A549 (cell line): ENCODE measurements at regions not wholly inside any gene's neighbourhood (a gene's known extent, or its start where the extent isn't known, plus 50 kb on each side); places are given as distances from the start of the nearest gene placed in this dataset.

Experiments used
- ATAC-seq, 2 experiments: fragments of 200-7000 bp in 1 of 2; fragments of >200 bp in 1 of 2; cut with Nextera tagmentation in 1 of 2; cut with Tn5 transposase in 1 of 2; 3 replicates each; pipeline versions ENCODE4 v1.8.0 to v1.9.1; 2018 to 2020; ENCODE audit warnings: mild to moderate bottlenecking in 1 of 2, moderate library complexity in 1 of 2
- CTCF ChIA-PET: fragments of 300-600 bp; sonication (Branson Sonifier 250); formaldehyde crosslinking; extraction: SDS; loops from one replicate; lab custom pipeline; 2021; ENCODE audit warnings: antibody characterized with exemption, inconsistent platforms; lab: Yijun Ruan, JAX
- POLR2A ChIA-PET: fragments of 350-600 bp; formaldehyde crosslinking; extraction: SDS; loops from one replicate; lab custom pipeline; 2021; ENCODE audit warnings: antibody characterized with exemption, inconsistent platforms; lab: Yijun Ruan, JAX
- DNase-seq, 2 experiments: peaks; one replicate each; pipeline versions ENCODE4 v3.0.0 to v3.0.0-alpha.2; 2011 to 2016; ENCODE audit warnings: low read depth in 1 of 2, low spot score in 1 of 2
- FAIRE-seq: peaks from 2 replicates; lab custom pipeline; 2011; peaks lifted over from hg19 to GRCh38; lab: Jason Lieb, UNC
- H3K27ac ChIP-seq, 2 experiments: fragments of >200 bp; sonication (Bioruptor Twin); formaldehyde crosslinking; 3 replicates each; pipeline ENCODE4 v1.5.1; 2016 to 2017
- H3K4me1 ChIP-seq: fragments of >200 bp; sonication (Bioruptor Twin); formaldehyde crosslinking; 3 replicates; pipeline ENCODE4 v1.6.1; 2016
- H3K4me2 ChIP-seq: fragments of >200 bp; sonication (Bioruptor Twin); formaldehyde crosslinking; 3 replicates; pipeline ENCODE4 v1.6.1; 2016
- H3K4me3 ChIP-seq: fragments of >200 bp; sonication (Bioruptor Twin); formaldehyde crosslinking; 3 replicates; pipeline ENCODE4 v1.5.1; 2016
- H3K9me3 ChIP-seq: fragments of >200 bp; sonication (Bioruptor Twin); formaldehyde crosslinking; 3 replicates; pipeline ENCODE4 v1.6.1; 2016
- CBX2 ChIP-seq: fragments of 200-600 bp; sonication (generic); IDR thresholded peaks from 2 replicates; pipeline ENCODE4 v1.6.1; 2016; ENCODE audit warnings: low read depth, mild to moderate bottlenecking, borderline replicate concordance
- EHMT2 ChIP-seq: fragments of 200-600 bp; sonication (generic); IDR thresholded peaks from 2 replicates; pipeline ENCODE4 v1.6.1; 2016; ENCODE audit warnings: antibody characterized with exemption, low read depth, mild to moderate bottlenecking, moderate library complexity
- FOSL2 ChIP-seq, 2 experiments: fragments of 450-650 bp in 1 of 2; fragments of >200 bp in 1 of 2; sonication (Bioruptor Twin) in 1 of 2; formaldehyde crosslinking; IDR thresholded peaks; 2 replicates each; pipeline versions ENCODE4 v1.5.0 to v1.6.1; 2016 to 2020; ENCODE audit warnings: mild to moderate bottlenecking in 1 of 2, moderate library complexity in 1 of 2
- HEYL ChIP-seq: fragments of 250-450 bp; sonication (Bioruptor Pico); IDR thresholded peaks from 2 replicates; pipeline ENCODE4 v1.8.0; 2021; ENCODE audit warnings: mild to moderate bottlenecking, moderate library complexity
- HOXA7 ChIP-seq: fragments of 250-450 bp; sonication (Bioruptor Pico); IDR thresholded peaks from 2 replicates; pipeline ENCODE4 v1.5.0; 2020; ENCODE audit warnings: mild to moderate bottlenecking, moderate library complexity
- HOXB5 ChIP-seq: fragments of 250-450 bp; sonication (Bioruptor Pico); IDR thresholded peaks from 2 replicates; pipeline ENCODE4 v1.5.0; 2020; ENCODE audit warnings: mild to moderate bottlenecking, moderate library complexity
- NFE2L2 ChIP-seq: fragments of 150-350 bp; conservative IDR thresholded peaks from 2 replicates; pipeline ENCODE4 v1.6.1; 2014; ENCODE audit warnings: low read length
- PHF8 ChIP-seq: fragments of 200-600 bp; sonication (generic); IDR thresholded peaks from 2 replicates; pipeline ENCODE4 v1.6.1; 2016; ENCODE audit warnings: low read depth, mild to moderate bottlenecking, antibody characterized with exemption, moderate library complexity, borderline replicate concordance
- RARB ChIP-seq: fragments of 250-450 bp; sonication (Bioruptor Pico); IDR thresholded peaks from 2 replicates; pipeline ENCODE4 v1.8.0; 2021; ENCODE audit warnings: mild to moderate bottlenecking, moderate library complexity
- SREBF2 ChIP-seq: fragments of 450-650 bp; IDR thresholded peaks from 2 replicates; pipeline ENCODE4 v1.6.1; 2014; ENCODE audit warnings: mild to moderate bottlenecking, moderate library complexity
- USF2 ChIP-seq: fragments of 450-650 bp; IDR thresholded peaks from 2 replicates; pipeline ENCODE4 v1.6.1; 2014; ENCODE audit warnings: antibody characterized with exemption
- ZFP36 ChIP-seq: fragments of 450-650 bp; IDR thresholded peaks from 2 replicates; pipeline ENCODE4 v1.6.1; 2014; ENCODE audit warnings: borderline replicate concordance; ENCODE audit not compliant: partially characterized antibody
- ZSCAN20 ChIP-seq: fragments of 250-450 bp; sonication (Bioruptor Pico); IDR thresholded peaks from 2 replicates; pipeline ENCODE4 v1.8.0; 2022; ENCODE audit warnings: mild to moderate bottlenecking, moderate library complexity
- WGBS: methylation state at CpG from one replicate; pipeline ENCODE4 v1.1.6; 2017; ENCODE audit errors: missing lambda C conversion rate; 5-methylcytosine and 5-hydroxymethylcytosine counted together
- TF ChIP-seq, protein P1 (sequence below): IDR thresholded peaks from 2 replicates; pipeline ENCODE4 v1.6.1; 2012
- TF ChIP-seq, protein P2 (sequence below): fragments of 250-450 bp; sonication (Bioruptor Pico); IDR thresholded peaks from 2 replicates; pipeline ENCODE4 v1.5.0; 2020; ENCODE audit warnings: low read depth, mild to moderate bottlenecking, moderate library complexity
- TF ChIP-seq, protein P3 (sequence below): fragments of 200-600 bp; sonication (generic); IDR thresholded peaks from 2 replicates; pipeline ENCODE4 v1.6.1; 2016; ENCODE audit warnings: antibody characterized with exemption, mild to moderate bottlenecking, moderate library complexity

GRCh38 chr7:116404389-116404788 lies 95.1 kb upstream of the CAV2 start:
- ChIA-PET CTCF (no interaction called here), POLR2A (no interaction called here)
- Histone ChIP-seq H3K4me1 (peaks cover 47% of the 10 kb centered on the region), H3K4me2 (no peak overlapping the region), H3K27ac (no peak overlapping the region; a peak in 1 of 6 replicates), H3K9me3 (no peaks in the 10 kb centered on the region), H3K4me3 (no peak overlapping the region)
- ATAC-seq (no peak), FAIRE-seq (no peak), DNase-seq (no peak)
- WGBS: 71% methylated on average over 3 of the region's 3 CpGs
- TF ChIP-seq FOSL2 (IDR thresholded peaks at IDR 0.05) (no peak), FOSL2 (CRISPR knock-in tag; IDR thresholded peaks at IDR 0.05) (no peak), HOXA7 (CRISPR knock-in tag) (no peak), NFE2L2 (no peak), EHMT2 (no peak), HEYL (CRISPR knock-in tag) (no peak), HOXB5 (CRISPR knock-in tag) (no peak)
- TF ChIP-seq, protein P1, sequence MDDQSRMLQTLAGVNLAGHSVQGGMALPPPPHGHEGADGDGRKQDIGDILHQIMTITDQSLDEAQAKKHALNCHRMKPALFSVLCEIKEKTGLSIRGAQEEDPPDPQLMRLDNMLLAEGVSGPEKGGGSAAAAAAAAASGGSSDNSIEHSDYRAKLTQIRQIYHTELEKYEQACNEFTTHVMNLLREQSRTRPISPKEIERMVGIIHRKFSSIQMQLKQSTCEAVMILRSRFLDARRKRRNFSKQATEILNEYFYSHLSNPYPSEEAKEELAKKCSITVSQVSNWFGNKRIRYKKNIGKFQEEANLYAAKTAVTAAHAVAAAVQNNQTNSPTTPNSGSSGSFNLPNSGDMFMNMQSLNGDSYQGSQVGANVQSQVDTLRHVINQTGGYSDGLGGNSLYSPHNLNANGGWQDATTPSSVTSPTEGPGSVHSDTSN: no peak

GRCh38 chr7:116405810-116406209 lies 93.7 kb upstream of the CAV2 start:
- Histone ChIP-seq H3K4me1 (peaks cover 33% of the 10 kb centered on the region), H3K9me3 (no peaks in the 10 kb centered on the region), H3K27ac (0 out of 6 replicates have a peak overlapping the region, but pooled peaks of 1 of the 2 experiments have one; percentile 23), H3K4me3 (no peak overlapping the region), H3K4me2 (no peak overlapping the region)
- CTCF ChIA-PET: interaction anchor here (1.2 kb wide), 1 partner anchor 146 kb away, joined by 3 read pairs; no protein-coding TSS in a partner anchor
- TF ChIP-seq RARB (CRISPR knock-in tag) (no peak), HOXA7 (CRISPR knock-in tag) (no peak), ZSCAN20 (CRISPR knock-in tag) (no peak), HOXB5 (CRISPR knock-in tag) (no peak), SREBF2 (no peak), USF2 (no peak), ZFP36 (no peak), CBX2 (no peak), PHF8 (no peak)
- TF ChIP-seq, protein P2, sequence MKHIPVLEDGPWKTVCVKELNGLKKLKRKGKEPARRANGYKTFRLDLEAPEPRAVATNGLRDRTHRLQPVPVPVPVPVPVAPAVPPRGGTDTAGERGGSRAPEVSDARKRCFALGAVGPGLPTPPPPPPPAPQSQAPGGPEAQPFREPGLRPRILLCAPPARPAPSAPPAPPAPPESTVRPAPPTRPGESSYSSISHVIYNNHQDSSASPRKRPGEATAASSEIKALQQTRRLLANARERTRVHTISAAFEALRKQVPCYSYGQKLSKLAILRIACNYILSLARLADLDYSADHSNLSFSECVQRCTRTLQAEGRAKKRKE (CRISPR knock-in tag): no peak
- TF ChIP-seq, protein P3, sequence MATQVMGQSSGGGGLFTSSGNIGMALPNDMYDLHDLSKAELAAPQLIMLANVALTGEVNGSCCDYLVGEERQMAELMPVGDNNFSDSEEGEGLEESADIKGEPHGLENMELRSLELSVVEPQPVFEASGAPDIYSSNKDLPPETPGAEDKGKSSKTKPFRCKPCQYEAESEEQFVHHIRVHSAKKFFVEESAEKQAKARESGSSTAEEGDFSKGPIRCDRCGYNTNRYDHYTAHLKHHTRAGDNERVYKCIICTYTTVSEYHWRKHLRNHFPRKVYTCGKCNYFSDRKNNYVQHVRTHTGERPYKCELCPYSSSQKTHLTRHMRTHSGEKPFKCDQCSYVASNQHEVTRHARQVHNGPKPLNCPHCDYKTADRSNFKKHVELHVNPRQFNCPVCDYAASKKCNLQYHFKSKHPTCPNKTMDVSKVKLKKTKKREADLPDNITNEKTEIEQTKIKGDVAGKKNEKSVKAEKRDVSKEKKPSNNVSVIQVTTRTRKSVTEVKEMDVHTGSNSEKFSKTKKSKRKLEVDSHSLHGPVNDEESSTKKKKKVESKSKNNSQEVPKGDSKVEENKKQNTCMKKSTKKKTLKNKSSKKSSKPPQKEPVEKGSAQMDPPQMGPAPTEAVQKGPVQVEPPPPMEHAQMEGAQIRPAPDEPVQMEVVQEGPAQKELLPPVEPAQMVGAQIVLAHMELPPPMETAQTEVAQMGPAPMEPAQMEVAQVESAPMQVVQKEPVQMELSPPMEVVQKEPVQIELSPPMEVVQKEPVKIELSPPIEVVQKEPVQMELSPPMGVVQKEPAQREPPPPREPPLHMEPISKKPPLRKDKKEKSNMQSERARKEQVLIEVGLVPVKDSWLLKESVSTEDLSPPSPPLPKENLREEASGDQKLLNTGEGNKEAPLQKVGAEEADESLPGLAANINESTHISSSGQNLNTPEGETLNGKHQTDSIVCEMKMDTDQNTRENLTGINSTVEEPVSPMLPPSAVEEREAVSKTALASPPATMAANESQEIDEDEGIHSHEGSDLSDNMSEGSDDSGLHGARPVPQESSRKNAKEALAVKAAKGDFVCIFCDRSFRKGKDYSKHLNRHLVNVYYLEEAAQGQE: no peak
- TF ChIP-seq, protein P1: no peak
- no peak for ATAC-seq
- POLR2A ChIA-PET: no interaction called here
- no peak for DNase-seq
- no peak for FAIRE-seq
- WGBS: 81% methylated on average over 2 of the region's 2 CpGs
